ENCODE measurements at regions not wholly inside any gene's neighbourhood (a gene's known extent, or its start where the extent isn't known, plus 50 kb on each side); places are given as distances from the start of the nearest gene placed in this dataset.

- TF ChIP-seq PATZ1 (CRISPR knock-in tag; IDR thresholded peaks at IDR 0.05; ENCODE audit: borderline replicate concordance): no peak
- TF ChIP-seq GLIS3 (CRISPR knock-in tag; IDR thresholded peaks at IDR 0.05): no peak
- TF ChIP-seq TSHZ2 (CRISPR knock-in tag; IDR thresholded peaks at IDR 0.05): no peak
- TF ChIP-seq ZFP30 (CRISPR knock-in tag; IDR thresholded peaks at IDR 0.05): no peak
These were observed 72.1 kb upstream of the STK32A start for GRCh38 chr5:147162740-147163139.

Measured in SK-N-SH treated with all-trans-retinoic acid at 6 μM for 48 hours (cell line).